A549 (cell line): ENCODE measurements at regions not wholly inside any gene's neighbourhood (a gene's known extent, or its start where the extent isn't known, plus 50 kb on each side); places are given as distances from the start of the nearest gene placed in this dataset.
"Not testable (repeated sequence)": the region's sequence is repeated elsewhere in the genome, so short reads cannot be mapped to it uniquely, and the experiment has no call there.

Source experiments
- ATAC-seq, 2 experiments: fragments of 200-7000 bp in 1 of 2; fragments of >200 bp in 1 of 2; cut with Nextera tagmentation in 1 of 2; cut with Tn5 transposase in 1 of 2; 3 replicates each; pipeline versions ENCODE4 v1.8.0 to v1.9.1; 2018 to 2020; ENCODE audit warnings: mild to moderate bottlenecking in 1 of 2, moderate library complexity in 1 of 2
- CTCF ChIA-PET: fragments of 300-600 bp; sonication (Branson Sonifier 250); formaldehyde crosslinking; extraction: SDS; loops from one replicate; lab custom pipeline; 2021; ENCODE audit warnings: antibody characterized with exemption, inconsistent platforms; lab: Yijun Ruan, JAX
- POLR2A ChIA-PET: fragments of 350-600 bp; formaldehyde crosslinking; extraction: SDS; loops from one replicate; lab custom pipeline; 2021; ENCODE audit warnings: antibody characterized with exemption, inconsistent platforms; lab: Yijun Ruan, JAX
- DNase-seq, 2 experiments: peaks; one replicate each; pipeline versions ENCODE4 v3.0.0 to v3.0.0-alpha.2; 2011 to 2016; ENCODE audit warnings: low read depth in 1 of 2, low spot score in 1 of 2
- FAIRE-seq: peaks from 2 replicates; lab custom pipeline; 2011; peaks lifted over from hg19 to GRCh38; lab: Jason Lieb, UNC
- H3K27ac ChIP-seq, 2 experiments: fragments of >200 bp; sonication (Bioruptor Twin); formaldehyde crosslinking; 3 replicates each; pipeline ENCODE4 v1.5.1; 2016 to 2017
- H3K4me1 ChIP-seq: fragments of >200 bp; sonication (Bioruptor Twin); formaldehyde crosslinking; 3 replicates; pipeline ENCODE4 v1.6.1; 2016
- H3K4me2 ChIP-seq: fragments of >200 bp; sonication (Bioruptor Twin); formaldehyde crosslinking; 3 replicates; pipeline ENCODE4 v1.6.1; 2016
- H3K4me3 ChIP-seq: fragments of >200 bp; sonication (Bioruptor Twin); formaldehyde crosslinking; 3 replicates; pipeline ENCODE4 v1.5.1; 2016
- H3K9me3 ChIP-seq: fragments of >200 bp; sonication (Bioruptor Twin); formaldehyde crosslinking; 3 replicates; pipeline ENCODE4 v1.6.1; 2016
- BCL3 ChIP-seq: fragments of >200 bp; sonication (Bioruptor Twin); formaldehyde crosslinking; IDR thresholded peaks from 3 replicates; pipeline ENCODE4 v1.6.1; 2016
- CBX2 ChIP-seq: fragments of 200-600 bp; sonication (generic); IDR thresholded peaks from 2 replicates; pipeline ENCODE4 v1.6.1; 2016; ENCODE audit warnings: low read depth, mild to moderate bottlenecking, borderline replicate concordance
- CBX8 ChIP-seq: fragments of 200-600 bp; sonication (generic); IDR thresholded peaks from 2 replicates; pipeline ENCODE4 v1.6.1; 2016
- CEBPB ChIP-seq, 2 experiments: fragments of >200 bp in 1 of 2; sonication (Bioruptor Twin) in 1 of 2; formaldehyde crosslinking in 1 of 2; IDR thresholded peaks; 2 replicates each; pipeline ENCODE4 v1.6.1; 2012 to 2016
- EP300 ChIP-seq, 2 experiments: fragments of >200 bp; sonication (Bioruptor Twin); formaldehyde crosslinking; IDR thresholded peaks; 2 replicates in 1 of 2; 3 replicates in 1 of 2; pipeline ENCODE4 v1.6.1; 2016 to 2017
- ESRRA ChIP-seq: fragments of 150-350 bp; IDR thresholded peaks from 2 replicates; pipeline ENCODE4 v1.6.1; 2014; ENCODE audit warnings: mild to moderate bottlenecking, low read length, borderline replicate concordance
- FOSB ChIP-seq: fragments of 250-450 bp; sonication (Bioruptor Pico); IDR thresholded peaks from 2 replicates; pipeline ENCODE4 v1.5.0; 2020; ENCODE audit warnings: mild to moderate bottlenecking, moderate library complexity
- HDAC2 ChIP-seq: fragments of 200-600 bp; sonication (generic); IDR thresholded peaks from 2 replicates; pipeline ENCODE4 v1.6.1; 2016
- HEYL ChIP-seq: fragments of 250-450 bp; sonication (Bioruptor Pico); IDR thresholded peaks from 2 replicates; pipeline ENCODE4 v1.8.0; 2021; ENCODE audit warnings: mild to moderate bottlenecking, moderate library complexity
- HOXB13 ChIP-seq: fragments of 250-450 bp; sonication (Bioruptor Pico); IDR thresholded peaks from 2 replicates; pipeline ENCODE4 v1.5.0; 2020; ENCODE audit warnings: low read depth, mild to moderate bottlenecking, moderate library complexity
- MAFK ChIP-seq: fragments of 450-650 bp; IDR thresholded peaks from 2 replicates; pipeline ENCODE4 v1.6.1; 2014; ENCODE audit not compliant: partially characterized antibody
- NR3C1 ChIP-seq: fragments of >200 bp; sonication (Bioruptor Twin); formaldehyde crosslinking; IDR thresholded peaks from 3 replicates; pipeline ENCODE4 v1.6.1; 2017
- PBX3 ChIP-seq: IDR thresholded peaks from 2 replicates; pipeline ENCODE4 v1.6.1; 2012
- PHF8 ChIP-seq: fragments of 200-600 bp; sonication (generic); IDR thresholded peaks from 2 replicates; pipeline ENCODE4 v1.6.1; 2016; ENCODE audit warnings: low read depth, mild to moderate bottlenecking, antibody characterized with exemption, moderate library complexity, borderline replicate concordance
- RAD21 ChIP-seq, 2 experiments: fragments of >200 bp in 1 of 2; sonication (Bioruptor Twin) in 1 of 2; formaldehyde crosslinking in 1 of 2; IDR thresholded peaks in 1 of 2; conservative IDR thresholded peaks in 1 of 2; 2 replicates in 1 of 2; 3 replicates in 1 of 2; pipeline ENCODE4 v1.6.1; 2012 to 2018; ENCODE audit warnings: inconsistent platforms in 1 of 2
- RCOR1 ChIP-seq: fragments of 150-350 bp; IDR thresholded peaks from 2 replicates; pipeline ENCODE4 v1.6.1; 2014; ENCODE audit warnings: antibody characterized with exemption, low read length, low read depth
- REST ChIP-seq: fragments of 200-600 bp; sonication (generic); IDR thresholded peaks from 2 replicates; pipeline ENCODE4 v1.6.1; 2016; ENCODE audit warnings: antibody characterized with exemption, mild to moderate bottlenecking, moderate library complexity
- ZC3H11A ChIP-seq: fragments of 450-650 bp; IDR thresholded peaks from 2 replicates; pipeline ENCODE4 v1.6.1; 2014; ENCODE audit warnings: antibody characterized with exemption, mild to moderate bottlenecking
- ZSCAN20 ChIP-seq: fragments of 250-450 bp; sonication (Bioruptor Pico); IDR thresholded peaks from 2 replicates; pipeline ENCODE4 v1.8.0; 2022; ENCODE audit warnings: mild to moderate bottlenecking, moderate library complexity
- WGBS: methylation state at CpG from one replicate; pipeline ENCODE4 v1.1.6; 2017; ENCODE audit errors: missing lambda C conversion rate; 5-methylcytosine and 5-hydroxymethylcytosine counted together

- Histone ChIP-seq H3K4me2 (no peak overlapping the region), H3K27ac (no peak overlapping the region), H3K4me1 (no peaks in the 10 kb centered on the region), H3K9me3 (no peaks in the 10 kb centered on the region), H3K4me3 (no peak overlapping the region)
- DNase-seq, result peak in 1 of 2 experiments; percentile 6
- no peak for FAIRE-seq
- no peak for TF ChIP-seq ESRRA
- ATAC-seq, result 0 out of 6 replicates have a peak, but pooled peaks of 1 of the 2 experiments have one; percentile 51
- WGBS, result 34% methylated on average over 2 of the region's 2 CpGs
- CTCF ChIA-PET, result interaction anchor here (0.6 to 1.6 kb wide), 3 partner anchors 16 to 24 kb away, joined by 3 to 4 read pairs (median 4); no protein-coding TSS in a partner anchor
- POLR2A ChIA-PET, result no interaction called here
Measured at GRCh38 chr6:76861403-76861802, 601.9 kb downstream of the HTR1B start.

- TF ChIP-seq CEBPB (IDR thresholded peaks at IDR 0.05) (no peak), RCOR1 (no peak), EP300 (IDR thresholded peaks at IDR 0.05) (no peak), PBX3 (no peak), NR3C1 (no peak)
- WGBS, result 56% methylated on average over 5 of the region's 5 CpGs
- ChIA-PET CTCF (no interaction called here), POLR2A (no interaction called here)
- no peaks in the 10 kb centered on the region for H3K4me1 ChIP-seq
- no peak overlapping the region for H3K4me2 ChIP-seq
- DNase-seq (no peak), FAIRE-seq (no peak), ATAC-seq (no peak)
- H3K27ac ChIP-seq, result no peak overlapping the region
- no peaks in the 10 kb centered on the region for H3K9me3 ChIP-seq
- H3K4me3 ChIP-seq, result no peak overlapping the region
Measured at GRCh38 chr6:76856065-76856464, 607.2 kb downstream of the HTR1B start.

- Histone ChIP-seq H3K27ac (no peak overlapping the region), H3K4me2 (no peak overlapping the region), H3K4me3 (no peak overlapping the region), H3K4me1 (no peaks in the 10 kb centered on the region), H3K9me3 (no peaks in the 10 kb centered on the region)
- TF ChIP-seq HEYL (no peak), MAFK (peak; percentile 17)
- WGBS, result 13% methylated on average over 1 of the region's 1 CpG
- DNase-seq (no peak), ATAC-seq (no peak), FAIRE-seq (no peak)
- ChIA-PET CTCF (no interaction called here), POLR2A (no interaction called here)
Measured at GRCh38 chr6:76852776-76853175, 610.5 kb downstream of the HTR1B start.

- H3K4me3 ChIP-seq, H3K27ac ChIP-seq, POLR2A ChIA-PET, H3K4me1 ChIP-seq, H3K9me3 ChIP-seq, DNase-seq, H3K4me2 ChIP-seq, FAIRE-seq, CTCF ChIA-PET, ATAC-seq: not testable (repeated sequence)
- WGBS, result 13% methylated on average over 3 of the region's 9 CpGs
Measured at GRCh38 chr6:76849274-76849970, 613.9 kb downstream of the HTR1B start.

GRCh38 chr6:76843054-76843822, 620.1 kb downstream of the HTR1B start:
- Histone ChIP-seq H3K4me2 (no peak overlapping the region), H3K9me3 (no peaks in the 10 kb centered on the region), H3K4me1 (no peaks in the 10 kb centered on the region), H3K27ac (no peak overlapping the region), H3K4me3 (no peak overlapping the region)
- ChIA-PET POLR2A (no interaction called here), CTCF (interaction anchor here (1.1 kb wide), 1 partner anchor 18 kb away, joined by 4 read pairs; no protein-coding TSS in a partner anchor)
- 7% methylated on average over 1 of the region's 1 CpG for WGBS
- DNase-seq (no peak), ATAC-seq (no peak), FAIRE-seq (no peak)
- TF ChIP-seq REST (no peak), BCL3 (no peak), CBX8 (no peak), PHF8 (no peak), HOXB13 (CRISPR knock-in tag) (no peak), CBX2 (no peak), ZSCAN20 (CRISPR knock-in tag) (no peak), RAD21 (conservative IDR thresholded peaks at IDR 0.05 in 1 of 2, IDR thresholded peaks at IDR 0.05 in 1 of 2) (no peak), FOSB (CRISPR knock-in tag) (no peak), ZC3H11A (no peak), HDAC2 (no peak), MAFK (no peak)
